Karpas-422 (cell line): ENCODE measurements at regions not wholly inside any gene's neighbourhood (a gene's known extent, or its start where the extent isn't known, plus 50 kb on each side); places are given as distances from the start of the nearest gene placed in this dataset.

Experiments used
- DNase-seq: peaks from one replicate; pipeline ENCODE4 v3.0.0-alpha.2; 2015
- H2AFZ ChIP-seq: fragments of 200-600 bp; sonication (generic); 2 replicates; pipeline ENCODE4 v1.6.1; 2014; ENCODE audit warnings: antibody characterized with exemption, low read length, mixed read lengths
- H3K27ac ChIP-seq: fragments of 200-600 bp; sonication (generic); 2 replicates; pipeline ENCODE4 v1.5.1; 2014; ENCODE audit warnings: mild to moderate bottlenecking, low read length, moderate library complexity
- H3K27me3 ChIP-seq: fragments of 200-600 bp; sonication (generic); 2 replicates; pipeline ENCODE4 v1.6.1; 2014; ENCODE audit warnings: low read length, mixed read lengths
- H3K36me3 ChIP-seq: fragments of 200-600 bp; sonication (generic); 2 replicates; pipeline ENCODE4 v1.6.1; 2014; ENCODE audit warnings: low read length, mixed read lengths; ENCODE audit not compliant: insufficient read depth
- H3K4me1 ChIP-seq: fragments of 200-600 bp; sonication (generic); 2 replicates; pipeline ENCODE4 v1.6.1; 2014; ENCODE audit warnings: mild to moderate bottlenecking, low read length, mixed read lengths
- H3K4me2 ChIP-seq: fragments of 200-600 bp; sonication (generic); 2 replicates; pipeline ENCODE4 v1.6.1; 2014; ENCODE audit warnings: low read length, low read depth, mild to moderate bottlenecking; ENCODE audit not compliant: poor library complexity, severe bottlenecking
- H3K4me3 ChIP-seq: fragments of 200-600 bp; sonication (generic); 2 replicates; pipeline ENCODE4 v1.5.1; 2014; ENCODE audit warnings: mild to moderate bottlenecking, antibody characterized with exemption, low read length, mixed read lengths
- H3K79me2 ChIP-seq: fragments of 200-600 bp; sonication (generic); 2 replicates; pipeline ENCODE4 v1.6.1; 2014; ENCODE audit warnings: mild to moderate bottlenecking, low read length, mixed read lengths
- H3K9ac ChIP-seq: fragments of 200-600 bp; sonication (generic); 2 replicates; pipeline ENCODE4 v1.6.0; 2014; ENCODE audit warnings: low read length
- H3K9me2 ChIP-seq: fragments of 200-600 bp; sonication (generic), shearing (Covaris generic); replicated peaks from 2 replicates; pipeline ENCODE4 v1.6.0; 2014; ENCODE audit warnings: mild to moderate bottlenecking, low read length, moderate library complexity; ENCODE audit not compliant: insufficient read depth
- H3K9me3 ChIP-seq: fragments of 300-700, 200-600 bp; sonication (generic); 2 replicates; pipeline ENCODE4 v1.6.1; 2014; ENCODE audit warnings: low read length, mixed read lengths
- H4K20me1 ChIP-seq: fragments of 200-600 bp; sonication (generic); 2 replicates; pipeline ENCODE4 v1.6.1; 2014; ENCODE audit warnings: mild to moderate bottlenecking, antibody characterized with exemption, low read length, low read depth; ENCODE audit not compliant: insufficient read depth

GRCh38 chr20:24870057-24870456 lies 79.0 kb upstream of the CST7 start:
- no peaks in the 10 kb centered on the region for H3K36me3 ChIP-seq
- H4K20me1 ChIP-seq: no peaks in the 10 kb centered on the region
- H3K9me2 ChIP-seq: no peaks in the 10 kb centered on the region
- H3K4me3 ChIP-seq: no peak overlapping the region
- no peak overlapping the region for H2AFZ ChIP-seq
- no peaks in the 10 kb centered on the region for H3K79me2 ChIP-seq
- peaks cover 35% of the 10 kb centered on the region for H3K4me1 ChIP-seq
- H3K9ac ChIP-seq: no peak overlapping the region
- H3K27me3 ChIP-seq: no peaks in the 10 kb centered on the region
- H3K27ac ChIP-seq: no peak overlapping the region
- H3K4me2 ChIP-seq: no peak overlapping the region
- DNase-seq: no peak
- no peaks in the 10 kb centered on the region; the same call in 1 of the 2 replicates for H3K9me3 ChIP-seq

- Histone ChIP-seq H3K4me3 (no peak overlapping the region), H2AFZ (no peak overlapping the region), H3K79me2 (no peaks in the 10 kb centered on the region), H3K9me3 (no peaks in the 10 kb centered on the region; the same call in 1 of the 2 replicates), H3K9ac (no peak overlapping the region), H3K27ac (no peak overlapping the region), H3K4me1 (peaks cover 35% of the 10 kb centered on the region), H3K9me2 (no peaks in the 10 kb centered on the region), H3K4me2 (peak overlapping the region; percentile 53), H4K20me1 (no peaks in the 10 kb centered on the region), H3K36me3 (no peaks in the 10 kb centered on the region), H3K27me3 (no peaks in the 10 kb centered on the region)
- DNase-seq: no peak
These were observed 78.2 kb upstream of the CST7 start for GRCh38 chr20:24870881-24871280.

GRCh38 chr20:24871480-24872213 lies 77.4 kb upstream of the CST7 start:
- no peak overlapping the region for H3K27ac ChIP-seq
- no peaks in the 10 kb centered on the region for H3K27me3 ChIP-seq
- H3K4me3 ChIP-seq: no peak overlapping the region; the same call in 1 of the 2 replicates
- DNase-seq: no peak
- no peaks in the 10 kb centered on the region for H3K9me2 ChIP-seq
- H3K4me1 ChIP-seq: peaks cover 35% of the 10 kb centered on the region
- no peaks in the 10 kb centered on the region for H3K9me3 ChIP-seq
- no peaks in the 10 kb centered on the region for H4K20me1 ChIP-seq
- H3K9ac ChIP-seq: peak overlapping the region; percentile 16
- no peak overlapping the region for H2AFZ ChIP-seq
- no peaks in the 10 kb centered on the region for H3K79me2 ChIP-seq
- H3K4me2 ChIP-seq: peak overlapping the region; percentile 53
- H3K36me3 ChIP-seq: no peaks in the 10 kb centered on the region

- Histone ChIP-seq H3K9me2 (no peaks in the 10 kb centered on the region), H3K4me3 (no peak overlapping the region; the same call in 1 of the 2 replicates), H3K9me3 (no peaks in the 10 kb centered on the region), H3K9ac (0 out of 2 replicates have a peak overlapping the region, but pooled peaks have one; percentile 16), H3K79me2 (no peaks in the 10 kb centered on the region), H3K4me1 (peaks cover 35% of the 10 kb centered on the region), H3K27ac (no peak overlapping the region), H4K20me1 (no peaks in the 10 kb centered on the region), H3K4me2 (peak overlapping the region; percentile 53), H2AFZ (no peak overlapping the region), H3K36me3 (no peaks in the 10 kb centered on the region), H3K27me3 (no peaks in the 10 kb centered on the region)
- peak; percentile 82 for DNase-seq
These were observed 76.6 kb upstream of the CST7 start for GRCh38 chr20:24872291-24873024.

GRCh38 chr20:24873025-24873620 lies 75.9 kb upstream of the CST7 start:
- H3K79me2 ChIP-seq: no peaks in the 10 kb centered on the region
- DNase-seq: no peak
- no peaks in the 10 kb centered on the region for H3K36me3 ChIP-seq
- no peaks in the 10 kb centered on the region for H4K20me1 ChIP-seq
- H3K9ac ChIP-seq: no peak overlapping the region
- H3K4me1 ChIP-seq: peaks cover 35% of the 10 kb centered on the region
- H3K9me3 ChIP-seq: no peaks in the 10 kb centered on the region
- H3K4me2 ChIP-seq: peak overlapping the region; percentile 53
- no peak overlapping the region for H3K27ac ChIP-seq
- H2AFZ ChIP-seq: no peak overlapping the region
- no peaks in the 10 kb centered on the region for H3K9me2 ChIP-seq
- H3K4me3 ChIP-seq: no peak overlapping the region
- H3K27me3 ChIP-seq: no peaks in the 10 kb centered on the region

- peaks cover 35% of the 10 kb centered on the region for H3K4me1 ChIP-seq
- H4K20me1 ChIP-seq: no peaks in the 10 kb centered on the region
- no peak overlapping the region for H3K9ac ChIP-seq
- no peaks in the 10 kb centered on the region for H3K9me3 ChIP-seq
- H3K27me3 ChIP-seq: no peaks in the 10 kb centered on the region
- no peaks in the 10 kb centered on the region for H3K36me3 ChIP-seq
- H3K4me3 ChIP-seq: no peak overlapping the region
- DNase-seq: no peak
- no peaks in the 10 kb centered on the region for H3K79me2 ChIP-seq
- H2AFZ ChIP-seq: no peak overlapping the region
- H3K4me2 ChIP-seq: no peak overlapping the region
- no peaks in the 10 kb centered on the region for H3K9me2 ChIP-seq
- H3K27ac ChIP-seq: no peak overlapping the region
These were observed 74.0 kb upstream of the CST7 start for GRCh38 chr20:24875078-24875477.

GRCh38 chr20:24877652-24878051 lies 71.4 kb upstream of the CST7 start:
- DNase-seq: no peak
- Histone ChIP-seq H3K4me2 (no peak overlapping the region), H3K9me3 (no peaks in the 10 kb centered on the region), H3K9ac (no peak overlapping the region), H3K9me2 (no peaks in the 10 kb centered on the region), H3K27me3 (no peaks in the 10 kb centered on the region), H2AFZ (no peak overlapping the region), H3K4me1 (peaks cover 12% of the 10 kb centered on the region), H3K4me3 (no peak overlapping the region), H3K79me2 (no peaks in the 10 kb centered on the region), H3K27ac (no peak overlapping the region), H3K36me3 (no peaks in the 10 kb centered on the region), H4K20me1 (no peaks in the 10 kb centered on the region)

- H3K4me3 ChIP-seq: no peak overlapping the region
- no peaks in the 10 kb centered on the region for H3K9me2 ChIP-seq
- no peaks in the 10 kb centered on the region for H4K20me1 ChIP-seq
- no peak overlapping the region for H3K27ac ChIP-seq
- H3K9me3 ChIP-seq: no peaks in the 10 kb centered on the region
- H3K79me2 ChIP-seq: no peaks in the 10 kb centered on the region
- no peaks in the 10 kb centered on the region for H3K36me3 ChIP-seq
- H3K4me2 ChIP-seq: no peak overlapping the region
- no peak for DNase-seq
- H3K27me3 ChIP-seq: no peaks in the 10 kb centered on the region; the same call in 1 of the 2 replicates
- H3K4me1 ChIP-seq: peaks cover 2% of the 10 kb centered on the region
- no peak overlapping the region for H2AFZ ChIP-seq
- no peak overlapping the region for H3K9ac ChIP-seq
These were observed 70.4 kb upstream of the CST7 start for GRCh38 chr20:24878657-24879056.
